Suprapubic skin (tissue), 4 donors: ENCODE measurements at regions not wholly inside any gene's neighbourhood (a gene's known extent, or its start where the extent isn't known, plus 50 kb on each side); places are given as distances from the start of the nearest gene placed in this dataset.

Experiments
- CTCF ChIP-seq, 2 donors: fragments of 200-600 bp in 1 of 2; fragments of 450-650 bp in 1 of 2; sonication (generic) in 1 of 2; IDR thresholded peaks; one replicate each; pipeline ENCODE4 v1.5.1; 2016 to 2019; ENCODE audit warnings: antibody characterized with exemption in 2 of 2, mild to moderate bottlenecking in 1 of 2, moderate library complexity in 1 of 2
- POLR2A ChIP-seq, 2 donors: fragments of 450-650 bp; IDR thresholded peaks; one replicate each; pipeline ENCODE4 v1.6.1; 2017; ENCODE audit warnings: antibody characterized with exemption in 2 of 2, mild to moderate bottlenecking in 2 of 2, moderate library complexity in 2 of 2
- POLR2AphosphoS5 ChIP-seq, 3 donors: sonication (generic); formaldehyde crosslinking; IDR thresholded peaks; one replicate each; pipeline ENCODE4 v1.6.1; 2017; ENCODE audit warnings: antibody characterized with exemption in 3 of 3

- TF ChIP-seq POLR2AphosphoS5 (IDR thresholded peaks at IDR 0.05) (no peak), POLR2A (IDR thresholded peaks at IDR 0.05) (no peak), CTCF (IDR thresholded peaks at IDR 0.05) (no peak)
Measured at GRCh38 chr10:21135023-21135931, 238.2 kb upstream of the NEBL start.
